Common myeloid progenitor, CD34-positive (primary cell): ENCODE measurements at regions not wholly inside any gene's neighbourhood (a gene's known extent, or its start where the extent isn't known, plus 50 kb on each side); places are given as distances from the start of the nearest gene placed in this dataset.
A peak's percentile ranks its signal among the peaks of the same experiment; 100 is the strongest.

Experiments used
- CTCF ChIA-PET: fragments of 350-600 bp; sonication (Branson Sonifier 250); formaldehyde crosslinking; loops from one replicate; lab custom pipeline; 2021; ENCODE audit warnings: antibody characterized with exemption; lab: Charles Lee
- POLR2A ChIA-PET: fragments of 350-600 bp; sonication (Branson Sonifier 250); formaldehyde crosslinking; loops from one replicate; lab custom pipeline; 2021; ENCODE audit warnings: antibody characterized with exemption; lab: Charles Lee
- DNase-seq, 3 donors: peaks; one replicate each; pipeline versions ENCODE4 v3.0.0 to v3.0.0-alpha.2; 2013
- H3K27ac ChIP-seq, 2 experiments: 1 replicate in 1 of 2; 2 replicates in 1 of 2; pipeline ENCODE4 v1.7.0; 2013; ENCODE audit warnings: inconsistent platforms in 2 of 2, low read length in 2 of 2, mild to moderate bottlenecking in 2 of 2, low read depth in 1 of 2, moderate library complexity in 1 of 2; ENCODE audit not compliant: severe bottlenecking in 2 of 2, insufficient read depth in 1 of 2, poor library complexity in 1 of 2
- H3K27me3 ChIP-seq, 5 experiments: replicated peaks in 2 of 5; 1 replicate in 3 of 5; 2 replicates in 2 of 5; pipeline versions ENCODE4 v1.6.1 to v1.7.0; 2013; ENCODE audit warnings: low read length in 4 of 5, mild to moderate bottlenecking in 2 of 5, moderate library complexity in 2 of 5, inconsistent platforms in 1 of 5; ENCODE audit not compliant: insufficient read depth in 5 of 5, control insufficient read depth in 4 of 5
- H3K36me3 ChIP-seq, 4 experiments: 1 replicate in 2 of 4; 2 replicates in 2 of 4; pipeline versions ENCODE4 v1.6.1 to v1.7.0; 2013; ENCODE audit warnings: low read length in 3 of 4, control low read depth in 1 of 4, mild to moderate bottlenecking in 1 of 4; ENCODE audit not compliant: control insufficient read depth in 4 of 4, insufficient read depth in 4 of 4
- H3K4me1 ChIP-seq, 4 experiments: 1 replicate in 3 of 4; 2 replicates in 1 of 4; pipeline versions ENCODE4 v1.6.1 to v1.7.1; 2013; ENCODE audit warnings: low read length in 3 of 4, mild to moderate bottlenecking in 3 of 4, control low read depth in 1 of 4, inconsistent platforms in 1 of 4, moderate library complexity in 1 of 4; ENCODE audit not compliant: control insufficient read depth in 4 of 4, insufficient read depth in 4 of 4; ENCODE audit errors: control extremely low read depth in 1 of 4
- H3K4me3 ChIP-seq, 7 experiments: 1 replicate in 4 of 7; 2 replicates in 3 of 7; pipeline versions ENCODE4 v1.5.1 to v1.7.0; 2013; ENCODE audit warnings: mild to moderate bottlenecking in 7 of 7, low read length in 6 of 7, moderate library complexity in 6 of 7, inconsistent platforms in 2 of 7, low read depth in 2 of 7, control low read depth in 1 of 7; ENCODE audit not compliant: insufficient read depth in 4 of 7, control insufficient read depth in 1 of 7; ENCODE audit errors: extremely low read depth in 1 of 7
- H3K9me3 ChIP-seq, 5 experiments: 1 replicate in 4 of 5; 2 replicates in 1 of 5; pipeline versions ENCODE4 v1.6.1 to v1.7.1; 2013; ENCODE audit warnings: low read length in 4 of 5, mild to moderate bottlenecking in 2 of 5, inconsistent platforms in 1 of 5, low read depth in 1 of 5, moderate library complexity in 1 of 5; ENCODE audit not compliant: control insufficient read depth in 4 of 5, insufficient read depth in 2 of 5; ENCODE audit errors: control extremely low read depth in 1 of 5
- WGBS: methylation state at CpG from one replicate; pipeline ENCODE4 v1.1.5; 2013; ENCODE audit not compliant: insufficient coverage; 5-methylcytosine and 5-hydroxymethylcytosine counted together

- no peaks in the 10 kb centered on the region for H3K36me3 ChIP-seq
- ChIA-PET CTCF (interaction anchor here (3.1 to 17.2 kb wide), 2 partner anchors 10 to 40 kb away, joined by 25 to 509 read pairs; no protein-coding TSS in a partner anchor), POLR2A (no interaction called here)
- no peak overlapping the region for H3K27ac ChIP-seq
- H3K4me1 ChIP-seq = peaks cover 0 to 1% (median 0%) of the 10 kb centered on the region in 4 experiments
- H3K27me3 ChIP-seq = no peaks in the 10 kb centered on the region
- DNase-seq = peak; percentile 81 to 84 (median 82)
- WGBS = 81% methylated on average over 35 of the region's 44 CpGs
- H3K9me3 ChIP-seq = peaks cover 0 to 8% (median 2%) of the 10 kb centered on the region in 5 experiments
- no peak overlapping the region for H3K4me3 ChIP-seq
These were observed 1356.9 kb downstream of the TMEM121 start for GRCh38 chr14:106883218-106883692.
